ENCODE measurements at regions not wholly inside any gene's neighbourhood (a gene's known extent, or its start where the extent isn't known, plus 50 kb on each side); places are given as distances from the start of the nearest gene placed in this dataset.

GRCh38 chr9:95729669-95730368, 145.7 kb upstream of the ERCC6L2 start:
- H2AFZ ChIP-seq (ENCODE audit: control insufficient read depth, low read depth, low read length), result no peak overlapping the region
- peaks cover 6% of the 10 kb centered on the region for H3K4me1 ChIP-seq (ENCODE audit: control insufficient read depth, insufficient read depth, low read length)
- H3K36me3 ChIP-seq (ENCODE audit: control insufficient read depth in 2 of 2, insufficient read depth in 2 of 2, low read length in 1 of 2), result no peaks in the 10 kb centered on the region
- H3K4me3 ChIP-seq, result no peak overlapping the region
- no TSS peak for BruUV-seq (replicated peaks)
- FAIRE-seq (no peak), DNase-seq (ENCODE audit: low read depth, low spot score) (no peak), ATAC-seq (no peak)
- intact Hi-C loops (cut with micrococcal nuclease; ENCODE audit: unreplicated experiment), result loop anchor here (5.0 kb wide), 1 partner anchor 487 kb away; no protein-coding TSS in a partner anchor
- 61% methylated on average over 5 of the region's 5 CpGs for WGBS (ENCODE audit: insufficient coverage, insufficient replicate concordance, low lambda C conversion rate, missing lambda C conversion rate)
- CTCF ChIA-PET, result interaction anchor here (0.6 kb wide), 1 partner anchor 550 kb away, joined by 3 read pairs; no protein-coding TSS in a partner anchor
- H3K27ac ChIP-seq (ENCODE audit: control insufficient read depth, insufficient read depth), result no peak overlapping the region
- RAD21 ChIA-PET (ENCODE audit: unreplicated experiment), result no interaction called here
- no peaks in the 10 kb centered on the region for H4K20me1 ChIP-seq (ENCODE audit: control insufficient read depth, insufficient read depth)
- 0 out of 4 replicates have a peak, but pooled peaks cover 0 to 2% of the 10 kb centered on the region in 2 experiments for H3K27me3 ChIP-seq (replicated peaks in 1 of 2; ENCODE audit: control insufficient read depth in 2 of 2, insufficient read depth in 2 of 2, low read length in 1 of 2)
- H3K4me2 ChIP-seq (ENCODE audit: control insufficient read depth, insufficient read depth), result no peak overlapping the region
- in situ Hi-C loops (cut with MboI), result no loop called here
- no peaks in the 10 kb centered on the region for H3K79me2 ChIP-seq (ENCODE audit: control insufficient read depth, insufficient read depth, low read length)
- H3K9me3 ChIP-seq (replicated peaks; ENCODE audit: control insufficient read depth, insufficient read depth, low read length), result peaks cover 7% of the 10 kb centered on the region; the same call in 1 of the 3 replicates
- TF ChIP-seq NFYB (IDR thresholded peaks at IDR 0.05; ENCODE audit: insufficient read depth, low read depth, low read length) (peak; percentile 55; the same call in 1 of the 2 replicates), NR2C2 (IDR thresholded peaks at IDR 0.05; ENCODE audit: borderline replicate concordance, control insufficient read depth, insufficient read length, low read depth) (no peak)
- SMC1A ChIA-PET (ENCODE audit: uncharacterized antibody, unreplicated experiment), result interaction anchor here (0.6 to 1.3 kb wide), 2 partner anchors 18 to 279 kb away, joined by 3 read pairs; no protein-coding TSS in a partner anchor
- H3K9ac ChIP-seq (ENCODE audit: control insufficient read depth, insufficient read depth, low read length), result no peak overlapping the region
- POLR2A ChIA-PET, result no interaction called here

- Histone ChIP-seq H3K36me3 (ENCODE audit: control insufficient read depth in 2 of 2, insufficient read depth in 2 of 2, low read length in 1 of 2) (no peaks in the 10 kb centered on the region), H3K79me2 (ENCODE audit: control insufficient read depth, insufficient read depth, low read length) (no peaks in the 10 kb centered on the region), H3K4me3 (no peak overlapping the region), H3K4me2 (ENCODE audit: control insufficient read depth, insufficient read depth) (no peak overlapping the region), H3K27me3 (replicated peaks in 1 of 2; ENCODE audit: control insufficient read depth in 2 of 2, insufficient read depth in 2 of 2, low read length in 1 of 2) (no peaks in the 10 kb centered on the region), H4K20me1 (ENCODE audit: control insufficient read depth, insufficient read depth) (no peaks in the 10 kb centered on the region), H3K9ac (ENCODE audit: control insufficient read depth, insufficient read depth, low read length) (no peak overlapping the region), H3K9me3 (replicated peaks; ENCODE audit: control insufficient read depth, insufficient read depth, low read length) (peaks cover 7% of the 10 kb centered on the region; the same call in 1 of the 3 replicates), H2AFZ (ENCODE audit: control insufficient read depth, low read depth, low read length) (no peak overlapping the region), H3K4me1 (ENCODE audit: control insufficient read depth, insufficient read depth, low read length) (peaks cover 9% of the 10 kb centered on the region), H3K27ac (ENCODE audit: control insufficient read depth, insufficient read depth) (no peak overlapping the region)
- ChIA-PET CTCF (no interaction called here), SMC1A (ENCODE audit: uncharacterized antibody, unreplicated experiment) (no interaction called here), RAD21 (ENCODE audit: unreplicated experiment) (no interaction called here), POLR2A (no interaction called here)
- intact Hi-C loops (cut with micrococcal nuclease; ENCODE audit: unreplicated experiment) (loop anchor here (5.0 kb wide), 1 partner anchor 488 kb away; no protein-coding TSS in a partner anchor), in situ Hi-C loops (cut with MboI) (no loop called here)
- no peak for DNase-seq (ENCODE audit: low read depth, low spot score)
- 95% methylated on average over 22 of the region's 34 CpGs for WGBS (ENCODE audit: insufficient coverage, insufficient replicate concordance, low lambda C conversion rate, missing lambda C conversion rate)
- ATAC-seq, result no peak
- no TSS peak for BruUV-seq (replicated peaks)
- FAIRE-seq, result no peak
- TF ChIP-seq SREBF2 (IDR thresholded peaks at IDR 0.05; ENCODE audit: low read length) (no peak), BMI1 (IDR thresholded peaks at IDR 0.05; ENCODE audit: borderline replicate concordance) (no peak), SUPT20H (IDR thresholded peaks at IDR 0.05; ENCODE audit: borderline replicate concordance, control insufficient read depth, low read depth, low read length) (no peak), KLF5 (IDR thresholded peaks at IDR 0.05; ENCODE audit: partially characterized antibody) (no peak), TCF7 (IDR thresholded peaks at IDR 0.05; ENCODE audit: borderline replicate concordance) (no peak), BHLHE40 (IDR thresholded peaks at IDR 0.05; ENCODE audit: borderline replicate concordance in 1 of 2, low read depth in 2 of 2, low read length in 1 of 2) (no peak), SMC3 (IDR thresholded peaks at IDR 0.05; ENCODE audit: borderline replicate concordance, low read length) (no peak), RELB (IDR thresholded peaks at IDR 0.05; ENCODE audit: low read depth) (no peak), NBN (IDR thresholded peaks at IDR 0.05) (no peak), IRF5 (IDR thresholded peaks at IDR 0.05; ENCODE audit: borderline replicate concordance) (no peak), LARP7 (IDR thresholded peaks at IDR 0.05) (no peak), MYB (IDR thresholded peaks at IDR 0.05; ENCODE audit: borderline replicate concordance, low read depth, low read length) (no peak), IKZF1 (conservative IDR thresholded peaks at IDR 0.05) (no peak)
Observed at GRCh38 chr9:95729046-95729445, 146.4 kb upstream of the ERCC6L2 start.
